HG02798 (cell line): ENCODE measurements at regions not wholly inside any gene's neighbourhood (a gene's known extent, or its start where the extent isn't known, plus 50 kb on each side); places are given as distances from the start of the nearest gene placed in this dataset.
"Not testable (repeated sequence)": the region's sequence is repeated elsewhere in the genome, so short reads cannot be mapped to it uniquely, and the experiment has no call there.

Source experiments
- ATAC-seq: cut with Tn5 transposase; IDR thresholded peaks from one replicate; pipeline ENCODE4 v1.9.1; 2021; ENCODE audit warnings: mild to moderate bottlenecking; ENCODE audit not compliant: unreplicated experiment, poor library complexity

DNA sequence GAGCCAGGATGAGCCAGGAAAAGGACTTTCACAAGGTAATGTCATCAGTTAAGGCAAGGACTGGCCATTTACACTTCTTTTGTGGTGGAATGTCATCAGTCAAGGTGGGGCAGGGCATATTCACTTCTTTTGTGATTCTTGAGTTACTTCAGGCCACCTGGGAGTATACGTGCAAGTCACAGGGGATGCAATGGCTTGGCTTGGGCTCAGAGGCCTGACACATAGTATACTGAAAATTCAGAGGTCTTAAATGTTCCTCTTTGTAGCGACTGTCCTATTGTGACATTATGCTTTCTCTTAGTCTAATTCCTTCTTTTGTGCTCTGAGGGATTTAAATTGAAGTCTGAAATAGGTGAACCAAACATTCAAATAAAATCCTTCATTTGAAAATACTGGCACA lies 121.8 kb upstream of the TFPI start:
- ATAC-seq, result not testable (repeated sequence)

DNA sequence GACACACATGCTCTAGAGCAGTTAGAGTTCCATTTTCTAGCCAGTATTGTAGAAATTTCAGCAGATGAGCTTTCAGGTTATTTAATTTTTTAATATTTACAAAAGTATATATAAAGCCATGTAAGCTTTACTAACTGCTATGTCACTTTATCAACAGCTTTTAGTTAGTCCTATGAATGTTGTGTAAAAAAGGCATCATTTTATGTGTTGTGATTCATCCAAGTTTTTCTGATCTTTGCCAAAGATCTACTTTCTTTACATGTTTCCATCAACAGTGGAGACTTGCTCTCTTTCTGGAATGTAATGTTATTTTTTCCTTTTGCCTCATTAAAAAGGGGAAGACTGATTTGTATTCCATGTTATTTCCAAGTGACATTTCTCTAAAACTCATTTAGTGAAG lies 125.2 kb upstream of the TFPI start:
- ATAC-seq, result no peak

DNA sequence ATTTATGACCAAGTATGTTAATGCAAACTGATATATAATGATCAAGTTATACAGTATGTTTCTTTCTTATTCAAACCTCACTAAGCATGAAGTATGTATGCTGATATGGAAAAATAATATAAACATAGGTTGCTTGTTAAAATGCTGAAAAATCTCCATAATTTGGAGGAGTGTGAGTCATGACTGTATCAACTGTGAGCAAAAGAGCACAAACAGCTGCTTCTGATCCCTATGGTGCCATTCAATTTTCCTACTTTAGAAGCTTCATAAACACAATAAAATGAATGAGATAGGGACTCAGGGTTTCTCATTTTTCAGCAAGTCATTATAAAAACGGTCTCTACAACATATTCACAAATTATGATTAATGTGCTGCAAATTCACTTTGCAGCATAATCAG lies 129.9 kb upstream of the TFPI start:
- no peak for ATAC-seq

DNA sequence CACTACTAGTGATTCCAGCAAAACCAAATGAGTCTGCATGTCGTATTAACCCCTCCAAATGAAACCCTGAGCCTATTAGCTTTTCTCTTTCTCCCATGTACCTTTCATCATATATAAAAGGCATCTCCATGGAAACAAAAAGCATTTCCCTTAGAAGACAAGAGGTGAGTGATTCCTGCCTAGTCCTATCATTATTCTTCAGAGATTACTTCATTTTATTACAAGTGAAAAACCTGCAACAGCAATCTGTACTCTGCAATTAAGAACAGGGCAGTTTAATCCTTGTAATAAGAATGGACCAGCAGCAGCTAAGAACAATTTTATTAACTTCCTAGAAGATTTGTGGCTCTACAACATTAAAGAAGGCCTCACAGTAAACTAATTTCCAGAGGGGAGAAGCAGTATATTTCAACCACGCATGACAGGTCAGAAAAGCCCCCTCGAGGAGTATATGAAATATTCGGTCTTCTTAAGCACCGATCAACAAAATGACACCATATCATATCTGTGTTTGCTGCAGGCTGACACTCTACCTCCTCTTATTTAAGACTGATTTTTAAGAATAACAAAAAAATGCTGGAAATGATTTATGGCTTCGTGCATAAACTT lies 132.3 kb upstream of the TFPI start:
- ATAC-seq, result no peak

DNA sequence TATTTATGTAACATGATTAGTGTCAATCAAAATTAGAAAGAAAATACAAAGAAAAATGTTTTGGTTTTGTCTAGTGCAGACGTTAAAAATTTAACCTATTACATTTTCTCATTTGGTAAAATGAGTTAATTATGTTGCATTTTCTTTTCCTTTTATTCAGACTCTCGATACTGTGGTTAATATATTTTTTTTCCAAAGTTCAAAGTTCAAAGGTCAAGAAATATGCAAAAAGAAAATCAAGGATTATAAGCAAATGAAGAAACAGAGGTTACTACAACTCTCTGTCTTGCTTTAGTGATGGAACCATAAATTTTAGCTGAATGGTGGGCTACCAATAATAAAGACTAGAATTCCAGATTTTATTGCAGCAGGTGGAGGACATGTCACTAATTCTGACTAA lies 133.3 kb upstream of the TFPI start:
- no peak for ATAC-seq

DNA sequence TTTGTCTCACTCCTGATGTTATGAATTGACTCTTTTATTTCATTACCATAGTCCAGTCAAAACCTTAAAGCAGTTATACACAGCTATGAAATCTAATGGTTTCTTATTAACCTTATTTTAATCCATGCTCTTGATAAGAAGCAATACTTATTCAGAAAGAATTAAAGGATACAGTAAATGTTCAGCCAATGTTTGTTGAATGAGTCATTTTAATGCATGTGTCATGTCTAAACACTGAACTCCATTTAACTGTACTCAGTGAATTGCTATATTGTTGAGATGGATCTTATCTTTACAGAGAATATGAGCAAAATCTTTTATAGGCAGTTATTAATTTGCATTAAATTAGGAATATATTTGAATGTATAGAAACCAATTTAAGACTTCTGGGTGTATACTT lies 135.1 kb upstream of the TFPI start:
- no peak for ATAC-seq

DNA sequence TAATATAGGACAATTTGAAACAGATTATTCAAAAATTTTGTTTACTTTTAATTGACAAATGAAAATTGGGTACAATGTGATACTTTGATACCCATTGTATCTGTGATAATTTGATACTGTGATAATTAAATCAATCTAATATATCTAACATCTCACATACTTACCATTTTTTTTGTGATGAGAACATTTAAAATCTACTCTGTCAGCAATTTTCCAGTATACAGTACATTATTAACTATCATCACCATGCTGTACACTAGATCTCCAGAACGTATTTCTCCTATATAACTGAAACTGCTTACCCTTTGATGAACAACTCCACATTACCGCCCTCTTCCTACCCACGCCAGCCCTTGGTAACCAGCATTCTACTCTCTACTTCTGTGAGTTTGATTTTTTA lies 139.7 kb upstream of the TFPI start:
- ATAC-seq, result no peak

DNA sequence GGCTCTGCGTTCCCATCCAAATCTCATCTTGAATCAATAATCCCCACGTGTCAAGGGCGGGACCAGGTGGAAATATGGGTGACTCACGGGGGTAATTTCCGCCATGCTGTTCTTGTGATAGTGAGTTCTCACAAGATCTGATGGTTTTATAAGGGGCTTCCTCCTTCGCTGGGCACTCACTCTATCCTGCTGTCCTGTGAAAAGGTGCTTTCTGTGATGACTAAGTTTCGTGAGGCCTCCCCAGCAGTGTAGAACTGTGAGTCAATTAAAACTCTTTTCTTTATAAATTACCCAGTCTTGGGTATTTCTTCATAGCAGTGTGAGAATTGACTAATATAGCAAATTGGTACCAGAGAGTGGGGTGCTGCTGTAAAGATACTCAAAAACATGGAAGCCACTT lies 142.4 kb upstream of the TFPI start:
- ATAC-seq, result not testable (repeated sequence)

DNA sequence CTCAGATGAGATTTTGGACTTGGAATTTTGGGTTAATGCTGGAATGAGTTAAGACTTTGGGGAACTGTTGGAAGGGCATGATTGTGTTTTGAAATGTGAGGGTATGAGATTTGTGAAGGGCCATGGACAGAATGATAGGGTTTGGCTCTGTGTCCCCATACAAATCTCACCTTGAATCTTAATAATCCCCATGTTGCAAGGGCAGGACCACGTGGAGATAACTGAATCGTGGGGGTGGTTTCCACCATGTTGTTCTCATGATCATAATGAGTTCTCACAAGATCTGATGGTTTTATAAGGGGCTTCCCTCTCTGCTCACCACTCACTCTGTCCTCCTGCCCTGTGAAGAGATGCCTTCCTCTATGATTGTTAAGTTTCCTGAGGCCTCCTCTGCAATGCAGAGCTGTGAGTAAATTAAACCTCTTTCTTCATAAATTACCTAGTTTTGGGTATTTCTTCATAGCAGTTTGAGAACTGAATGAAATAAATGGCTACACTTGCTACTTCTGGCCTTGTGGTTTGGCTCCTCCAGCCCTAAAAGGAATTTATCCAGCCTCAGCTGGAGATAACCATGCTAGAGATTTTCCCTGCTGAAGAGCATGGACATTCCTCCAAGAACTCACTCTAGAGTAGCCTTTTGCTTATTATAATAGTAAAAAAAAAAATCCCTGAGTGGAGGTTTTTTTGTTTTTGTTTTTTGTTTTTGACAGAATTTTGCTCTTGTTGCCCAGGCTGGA lies 144.3 kb upstream of the TFPI start:
- ATAC-seq, result no peak

DNA sequence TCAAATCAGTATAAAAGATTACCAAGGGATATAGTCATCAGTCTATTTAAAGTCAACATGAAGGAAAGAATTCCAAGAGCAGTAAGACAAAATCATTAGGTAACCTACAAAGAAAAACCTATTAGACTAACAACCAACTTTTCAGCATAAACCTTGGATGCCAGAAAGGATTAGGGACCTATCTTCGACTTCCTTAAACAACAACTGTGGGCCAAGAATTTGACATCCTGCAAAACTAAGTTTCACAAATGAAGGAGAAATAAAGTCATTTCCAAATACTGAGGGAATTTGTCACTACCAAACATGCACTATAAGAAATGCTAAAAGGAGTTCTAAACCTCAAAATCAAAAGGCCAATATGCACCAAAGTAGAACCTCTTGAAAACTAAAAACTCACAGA lies 147.9 kb upstream of the TFPI start:
- no peak for ATAC-seq

DNA sequence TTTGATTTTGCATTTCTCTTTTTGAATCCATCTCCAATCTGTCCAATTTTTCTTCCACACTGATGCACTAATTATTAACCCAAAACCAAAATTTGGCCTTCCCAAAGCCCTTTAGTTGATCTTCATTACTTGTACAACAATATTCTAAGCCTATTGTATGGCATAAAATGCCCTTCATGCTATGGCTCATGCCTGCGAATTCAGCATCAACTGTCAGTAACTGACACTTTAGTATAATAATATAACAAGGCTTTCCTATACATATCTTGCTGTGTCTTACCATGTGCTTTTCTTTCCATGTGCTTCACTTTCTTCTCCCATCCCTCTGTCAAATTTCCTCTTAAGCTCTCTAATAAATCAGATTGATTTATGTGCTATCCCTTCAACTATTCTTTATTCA lies 154.0 kb upstream of the TFPI start:
- ATAC-seq, result no peak

DNA sequence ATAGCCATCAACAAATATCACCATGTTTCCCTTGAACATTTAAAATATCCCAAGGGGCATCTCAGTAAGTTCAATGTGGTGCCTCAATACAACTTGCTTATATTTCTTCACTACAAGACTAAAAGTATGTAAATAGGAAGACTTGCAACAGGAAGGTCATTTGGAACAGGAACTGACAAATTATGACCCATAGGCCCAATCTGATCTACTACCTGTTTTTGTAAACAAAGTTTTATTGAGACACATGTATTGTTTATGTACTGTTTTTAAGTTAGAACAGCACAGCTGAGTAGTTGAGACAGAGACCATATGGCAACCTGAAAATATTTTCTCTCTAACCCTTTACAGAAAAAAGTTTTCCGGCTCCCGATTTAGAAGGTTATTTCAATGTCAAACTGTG lies 154.8 kb upstream of the TFPI start:
- no peak for ATAC-seq

DNA sequence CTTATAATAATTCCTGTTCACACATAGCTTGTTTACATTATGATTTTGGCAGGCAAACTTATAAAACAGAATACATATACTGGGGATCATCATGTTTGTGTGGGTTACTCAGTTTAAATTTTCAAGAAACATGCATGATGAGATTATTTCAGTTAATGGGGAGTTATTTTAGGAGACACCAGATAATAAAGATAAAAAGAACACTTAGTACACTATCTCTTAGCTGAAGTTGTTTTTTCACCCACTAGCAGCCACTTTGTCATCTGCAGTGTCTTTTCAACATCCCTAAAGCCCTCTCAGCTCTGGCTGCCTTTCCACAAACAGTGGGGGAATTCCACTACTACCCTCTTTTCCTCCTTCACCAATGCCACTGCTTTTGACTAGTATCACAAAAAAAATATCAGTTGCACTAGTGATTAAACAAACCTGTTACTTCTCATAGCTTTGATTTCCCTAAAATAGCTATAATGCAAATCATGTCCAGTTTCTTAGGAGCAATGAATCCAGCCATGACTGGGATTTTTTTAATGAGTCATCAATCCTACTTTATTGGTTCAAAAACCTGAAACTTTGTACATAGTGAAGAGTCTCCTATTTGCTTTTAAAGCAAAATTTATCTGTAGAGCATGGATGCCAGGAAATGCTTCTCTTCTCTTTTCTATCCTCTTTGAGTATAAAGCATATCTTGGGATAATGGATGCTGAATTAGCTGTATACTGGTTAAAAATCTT lies 156.7 kb upstream of the TFPI start:
- no peak for ATAC-seq

DNA sequence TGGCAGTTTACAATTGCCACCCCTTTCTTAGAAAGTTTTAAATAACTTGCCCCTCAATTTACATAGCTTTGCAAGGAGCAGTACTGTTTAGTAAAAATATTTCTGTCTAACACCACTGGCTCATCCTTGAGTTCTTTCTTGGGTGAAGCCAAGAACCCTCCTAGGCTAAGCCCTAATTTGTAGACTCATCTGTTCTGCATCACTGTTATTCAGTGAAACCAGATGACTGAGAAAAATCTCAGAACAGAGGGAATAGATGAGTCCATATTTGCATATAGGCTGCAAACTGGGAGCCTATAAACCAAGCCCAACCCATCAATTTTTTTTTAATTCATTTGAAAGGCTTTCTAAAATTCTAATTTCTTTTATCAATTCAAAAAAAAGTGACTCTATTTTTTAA lies 161.4 kb upstream of the TFPI start:
- ATAC-seq, result no peak

DNA sequence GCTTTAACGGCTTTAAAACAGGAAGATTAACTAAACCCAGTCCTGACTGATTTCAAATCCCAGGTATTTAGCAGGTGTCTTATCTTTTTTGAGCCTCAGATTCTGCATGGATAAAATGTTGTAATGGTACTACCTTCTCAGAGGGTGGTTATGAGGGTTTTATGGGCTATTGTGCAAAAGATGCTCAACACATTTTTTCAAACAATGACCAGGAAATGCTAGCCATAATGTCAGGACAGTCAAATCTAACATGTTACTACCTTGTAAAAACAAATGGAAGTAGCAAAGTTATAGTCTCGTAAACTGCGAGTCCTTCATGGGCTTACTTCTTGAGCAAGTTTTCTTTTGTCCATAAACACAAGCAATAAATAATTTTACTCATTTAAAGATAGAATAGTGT lies 162.1 kb upstream of the TFPI start:
- ATAC-seq, result no peak

DNA sequence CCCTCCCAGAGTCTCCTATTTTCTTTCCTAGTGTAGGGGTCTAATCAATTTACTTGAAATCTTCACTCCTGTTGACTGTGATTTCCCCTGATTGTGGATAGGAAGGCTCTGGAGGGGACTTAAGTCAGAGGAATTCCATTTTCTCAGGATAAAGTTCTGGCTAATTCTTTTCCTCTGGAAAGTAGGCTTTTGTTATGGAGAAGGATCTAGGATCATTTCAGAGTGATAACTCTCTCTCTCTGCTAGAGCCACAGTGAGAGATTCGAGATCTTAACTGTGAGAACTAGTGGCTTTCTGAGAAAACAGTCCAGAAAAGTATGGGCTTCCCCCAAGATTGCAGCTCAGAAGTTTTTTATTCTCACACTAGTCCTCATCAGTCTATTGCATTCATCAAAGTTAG lies 163.9 kb upstream of the TFPI start:
- no peak for ATAC-seq

DNA sequence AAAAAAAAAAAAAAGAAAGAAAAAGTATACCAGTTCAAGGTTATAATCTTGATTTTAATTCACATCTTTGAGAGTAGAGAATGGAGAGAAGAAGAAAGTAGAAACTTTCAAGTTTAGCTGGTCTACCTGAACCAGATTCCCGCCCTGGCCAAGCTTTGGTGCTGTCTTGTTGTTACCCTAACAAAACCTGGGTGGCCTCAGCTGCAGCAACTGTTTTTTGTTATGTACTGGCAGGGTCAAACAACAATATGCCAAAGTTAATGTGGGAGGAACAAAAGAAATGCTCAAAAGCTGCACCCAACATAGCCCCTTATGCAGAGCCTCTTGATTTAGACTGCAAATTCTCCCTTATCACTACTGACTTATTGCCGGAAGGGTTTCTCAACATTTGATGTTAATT lies 165.3 kb upstream of the TFPI start:
- no peak for ATAC-seq

DNA sequence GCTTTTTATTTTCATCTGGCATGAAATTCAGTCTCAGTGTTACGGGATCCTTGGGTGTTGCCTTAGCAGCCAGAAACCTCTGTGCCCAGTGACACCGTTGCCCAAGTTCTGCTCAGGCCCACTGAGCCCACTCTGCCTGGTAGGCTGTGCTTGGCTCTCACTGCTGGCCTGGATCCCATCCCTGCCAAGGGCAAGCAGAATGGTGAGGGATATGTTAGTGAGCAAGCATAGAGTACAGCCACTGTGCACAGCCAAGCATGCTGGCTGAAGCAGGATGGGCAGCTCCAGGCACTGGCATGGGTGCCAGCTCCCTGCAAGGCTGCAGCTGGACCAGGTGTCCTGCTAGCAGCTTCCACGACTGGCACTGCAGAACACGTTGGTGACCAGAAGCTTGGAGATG lies 194.7 kb upstream of the TFPI start:
- no peak for ATAC-seq

DNA sequence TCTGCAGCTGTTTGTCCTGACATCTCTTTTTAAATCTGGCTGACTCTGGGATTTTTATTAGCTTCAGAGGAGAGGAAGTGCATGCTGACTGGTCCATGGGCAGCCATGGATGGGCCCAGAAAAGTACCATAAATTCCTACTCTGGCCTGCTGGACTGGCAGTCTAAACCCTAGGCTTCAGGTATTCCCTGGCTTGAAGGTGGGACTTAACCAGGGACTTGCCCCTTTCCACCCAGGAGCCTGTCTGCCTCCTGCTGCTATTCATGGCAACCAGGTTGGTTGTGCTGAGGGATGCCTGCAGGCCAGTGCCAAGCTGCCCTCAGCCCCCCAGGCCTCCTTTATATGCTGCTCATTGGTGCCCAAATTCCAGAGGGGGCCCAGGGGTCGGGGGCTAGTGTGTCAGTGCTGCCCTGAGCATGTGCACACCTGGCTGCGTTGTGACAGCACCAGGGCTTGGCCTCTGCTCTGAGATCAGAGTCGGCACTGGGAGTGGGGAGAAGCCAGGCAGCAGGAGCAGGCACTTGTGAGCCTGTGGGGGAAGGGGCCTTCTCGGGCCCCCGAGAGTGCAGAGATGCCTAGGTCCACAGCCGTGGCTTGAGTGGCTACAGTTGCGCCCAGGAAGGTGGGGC lies 195.7 kb upstream of the TFPI start:
- no peak for ATAC-seq

DNA sequence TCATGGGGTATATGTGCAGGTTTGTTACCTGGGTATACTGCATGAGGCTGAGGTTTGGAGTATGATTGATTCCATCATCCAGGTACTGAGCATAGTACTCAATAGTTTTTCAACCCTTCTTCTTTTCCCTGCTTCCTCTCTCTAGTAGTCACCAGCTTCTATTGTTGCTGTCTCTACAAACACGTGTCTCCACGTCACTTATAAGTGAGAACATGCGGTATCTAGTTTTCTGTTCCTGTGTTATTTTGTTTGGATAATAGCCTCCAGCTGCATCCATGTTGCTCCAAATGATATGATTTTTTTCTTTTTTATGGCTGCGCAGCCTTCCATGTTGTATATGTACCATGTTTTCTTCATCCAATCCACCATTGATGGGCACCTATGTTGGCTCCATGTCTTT lies 214.8 kb upstream of the TFPI start:
- ATAC-seq, result no peak

DNA sequence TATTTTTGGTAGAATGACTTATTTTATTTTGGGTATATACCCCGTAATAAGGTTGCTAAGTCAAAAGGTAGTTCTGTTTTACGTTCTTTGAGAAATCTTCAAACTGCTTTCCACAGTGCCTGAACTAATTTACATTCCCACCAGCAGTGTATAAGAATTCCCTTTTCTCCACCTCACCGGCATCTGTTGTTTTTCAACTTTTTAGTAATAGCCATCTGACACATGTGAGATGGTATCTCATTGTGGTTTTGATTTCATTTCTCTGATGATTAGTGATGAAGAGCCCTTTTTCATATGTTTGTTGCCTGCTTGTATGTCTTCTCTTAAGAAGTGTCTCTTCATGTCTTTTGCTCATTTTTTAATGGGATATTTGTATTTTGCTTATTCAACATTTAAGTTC lies 215.2 kb upstream of the TFPI start:
- no peak for ATAC-seq
